NOMO-1 treated with DMSO at 0.1 percent for 48 hours (cell line): ENCODE measurements at regions not wholly inside any gene's neighbourhood (a gene's known extent, or its start where the extent isn't known, plus 50 kb on each side); places are given as distances from the start of the nearest gene placed in this dataset.

Experiments used
- DNase-seq: peaks from one replicate; lab custom pipeline; 2025; ENCODE audit not compliant: unreplicated experiment; lab: John Stamatoyannopoulos, UW

- no peak for DNase-seq
Observed at GRCh38 chr7:49244543-49244942, 320.2 kb downstream of the CDC14C start.

- DNase-seq, result no peak
Observed at GRCh38 chr7:49245062-49245461, 320.7 kb downstream of the CDC14C start.

- DNase-seq, result no peak
Observed at GRCh38 chr7:49247759-49248158, 323.4 kb downstream of the CDC14C start.

- no peak for DNase-seq
Observed at GRCh38 chr7:49255054-49255453, 330.7 kb downstream of the CDC14C start.

GRCh38 chr7:49260538-49260937 lies 336.2 kb downstream of the CDC14C start:
- DNase-seq, result no peak

GRCh38 chr7:49261928-49262327 lies 337.6 kb downstream of the CDC14C start:
- DNase-seq, result no peak

- DNase-seq, result no peak
Observed at GRCh38 chr7:49264530-49264929, 340.2 kb downstream of the CDC14C start.

- no peak for DNase-seq
Observed at GRCh38 chr7:49273897-49274296, 349.6 kb downstream of the CDC14C start.

GRCh38 chr7:49279891-49280290 lies 355.5 kb downstream of the CDC14C start:
- no peak for DNase-seq

GRCh38 chr7:49287653-49288052 lies 363.3 kb downstream of the CDC14C start:
- no peak for DNase-seq

GRCh38 chr7:49294611-49295010 lies 370.3 kb downstream of the CDC14C start:
- DNase-seq, result no peak

- peak; percentile 79 for DNase-seq
Observed at GRCh38 chr7:49295146-49295545, 370.8 kb downstream of the CDC14C start.

GRCh38 chr7:49297958-49298357 lies 373.6 kb downstream of the CDC14C start:
- DNase-seq, result no peak

- no peak for DNase-seq
Observed at GRCh38 chr7:49308787-49309186, 384.4 kb downstream of the CDC14C start.

GRCh38 chr7:49320083-49320482 lies 395.7 kb downstream of the CDC14C start:
- DNase-seq, result no peak

GRCh38 chr7:49321843-49322242 lies 397.5 kb downstream of the CDC14C start:
- DNase-seq, result no peak

- DNase-seq, result no peak
Observed at GRCh38 chr7:49322476-49322875, 398.1 kb downstream of the CDC14C start.

- no peak for DNase-seq
Observed at GRCh38 chr7:49324040-49324439, 399.7 kb downstream of the CDC14C start.

GRCh38 chr7:49324707-49325106 lies 400.4 kb downstream of the CDC14C start:
- DNase-seq, result no peak

- no peak for DNase-seq
Observed at GRCh38 chr7:49325571-49325970, 401.2 kb downstream of the CDC14C start.

GRCh38 chr7:49327155-49327554 lies 402.8 kb downstream of the CDC14C start:
- DNase-seq, result no peak

GRCh38 chr7:49333180-49333881 lies 409.0 kb downstream of the CDC14C start:
- DNase-seq, result no peak

GRCh38 chr7:49341849-49342248 lies 417.5 kb downstream of the CDC14C start:
- DNase-seq, result no peak
